ENCODE measurements at regions not wholly inside any gene's neighbourhood (a gene's known extent, or its start where the extent isn't known, plus 50 kb on each side); places are given as distances from the start of the nearest gene placed in this dataset.

DNA sequence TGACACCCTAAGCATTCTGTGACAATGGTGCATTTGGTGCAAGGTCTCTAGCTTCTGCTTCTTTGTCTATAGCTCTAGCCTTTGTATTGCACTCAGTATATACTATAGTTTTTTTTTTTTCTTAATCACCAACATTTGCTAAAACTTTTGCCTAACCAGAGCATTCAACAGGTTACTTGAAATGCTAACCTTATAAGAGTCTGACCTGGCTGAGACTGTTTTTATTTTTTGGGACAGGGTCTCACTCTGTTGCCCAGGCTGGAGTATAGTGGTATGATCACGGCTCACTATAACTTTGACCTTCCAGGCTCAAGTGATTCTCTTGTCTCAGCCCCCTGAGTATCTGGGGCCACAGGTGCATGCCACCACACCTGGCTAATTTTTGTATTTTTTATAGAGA, 92.4 kb downstream of the ZNF365 start:
- no peaks in the 10 kb centered on the region for H3K9me3 ChIP-seq (ENCODE audit: control insufficient read depth, low read length)
- intact Hi-C loops (cut with DNase I), result no loop called here
- H3K4me3 ChIP-seq (ENCODE audit: low read length), result no peak overlapping the region
- 95% methylated on average over 1 of the region's 1 CpG for WGBS
- H3K27me3 ChIP-seq (ENCODE audit: control insufficient read depth, insufficient read depth), result no peaks in the 10 kb centered on the region
- no peaks in the 10 kb centered on the region for H3K4me1 ChIP-seq (ENCODE audit: control insufficient read depth, insufficient read depth, low read length)
- ATAC-seq (no peak), DNase-seq (no peak)
- H3K27ac ChIP-seq (ENCODE audit: low read length), result no peak overlapping the region

GRCh38 chr10:62467527-62467926, 93.4 kb downstream of the ZNF365 start:
- Histone ChIP-seq H3K27ac (ENCODE audit: low read length) (no peak overlapping the region), H3K4me1 (ENCODE audit: control insufficient read depth, insufficient read depth, low read length) (no peaks in the 10 kb centered on the region), H3K27me3 (ENCODE audit: control insufficient read depth, insufficient read depth) (no peaks in the 10 kb centered on the region), H3K4me3 (ENCODE audit: low read length) (no peak overlapping the region), H3K9me3 (ENCODE audit: control insufficient read depth, low read length) (no peaks in the 10 kb centered on the region)
- WGBS, result 92% methylated on average over 2 of the region's 2 CpGs
- ATAC-seq (no peak), DNase-seq (no peak)
- intact Hi-C loops (cut with DNase I), result no loop called here

GRCh38 chr10:62471711-62472110, 97.5 kb downstream of the ZNF365 start:
- WGBS, result 69% methylated on average over 3 of the region's 3 CpGs
- H3K27me3 ChIP-seq (ENCODE audit: control insufficient read depth, insufficient read depth), result no peaks in the 10 kb centered on the region
- H3K4me3 ChIP-seq (ENCODE audit: low read length), result no peak overlapping the region
- DNase-seq (no peak), ATAC-seq (no peak)
- H3K9me3 ChIP-seq (ENCODE audit: control insufficient read depth, low read length), result no peaks in the 10 kb centered on the region
- H3K4me1 ChIP-seq (ENCODE audit: control insufficient read depth, insufficient read depth, low read length), result no peaks in the 10 kb centered on the region
- intact Hi-C loops (cut with DNase I), result no loop called here
- no peak overlapping the region for H3K27ac ChIP-seq (ENCODE audit: low read length)

DNA sequence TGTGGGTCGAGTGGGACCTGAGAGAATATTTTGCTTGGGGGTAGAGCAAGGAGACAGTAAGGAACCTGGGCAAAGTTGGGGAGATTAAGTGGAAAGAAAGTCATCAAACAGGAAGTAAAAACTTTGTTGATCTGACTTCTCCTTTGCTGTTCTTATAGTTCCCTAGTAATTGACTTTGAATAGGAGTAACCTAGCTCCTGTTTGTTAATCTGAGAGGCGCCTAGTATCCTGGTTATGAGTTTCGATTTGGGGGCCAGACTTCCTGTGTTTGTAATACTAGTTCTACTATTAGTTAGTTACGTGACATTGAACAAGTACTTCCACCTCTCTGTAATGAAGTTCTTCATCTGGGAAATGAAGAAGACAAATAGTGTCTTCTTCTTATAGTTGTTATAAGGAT, 99.1 kb downstream of the ZNF365 start:
- WGBS, result 78% methylated on average over 4 of the region's 4 CpGs
- intact Hi-C loops (cut with DNase I), result no loop called here
- ATAC-seq (no peak), DNase-seq (no peak)
- Histone ChIP-seq H3K9me3 (ENCODE audit: control insufficient read depth, low read length) (no peaks in the 10 kb centered on the region), H3K4me1 (ENCODE audit: control insufficient read depth, insufficient read depth, low read length) (no peaks in the 10 kb centered on the region), H3K27ac (ENCODE audit: low read length) (no peak overlapping the region), H3K4me3 (ENCODE audit: low read length) (no peak overlapping the region), H3K27me3 (ENCODE audit: control insufficient read depth, insufficient read depth) (no peaks in the 10 kb centered on the region)

DNA sequence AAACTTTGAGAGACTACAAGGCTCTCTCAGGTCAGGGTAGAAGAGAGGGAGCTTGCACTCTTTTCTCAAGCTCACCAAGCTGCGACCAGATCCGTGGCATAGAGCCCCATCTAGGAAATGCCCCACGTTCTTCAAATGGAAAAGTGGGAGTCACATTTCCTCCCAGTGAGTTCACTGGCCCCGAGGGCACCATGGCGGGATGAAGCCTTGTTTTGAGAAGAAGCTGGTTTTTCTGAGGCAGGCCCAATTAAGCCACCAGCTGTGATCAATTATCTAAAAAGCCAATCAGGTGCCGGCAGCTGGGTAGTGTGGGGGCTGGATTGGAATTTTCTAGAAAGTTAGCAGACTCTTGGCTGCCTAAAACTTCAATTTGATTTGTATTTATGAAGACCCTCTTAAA, 101.4 kb downstream of the ZNF365 start:
- Histone ChIP-seq H3K4me3 (ENCODE audit: low read length) (no peak overlapping the region), H3K27ac (ENCODE audit: low read length) (no peak overlapping the region), H3K9me3 (ENCODE audit: control insufficient read depth, low read length) (no peaks in the 10 kb centered on the region), H3K4me1 (ENCODE audit: control insufficient read depth, insufficient read depth, low read length) (no peaks in the 10 kb centered on the region), H3K27me3 (ENCODE audit: control insufficient read depth, insufficient read depth) (no peaks in the 10 kb centered on the region)
- ATAC-seq, result no peak
- WGBS, result 79% methylated on average over 6 of the region's 6 CpGs
- no peak for DNase-seq
- intact Hi-C loops (cut with DNase I), result no loop called here

GRCh38 chr10:62479523-62479922, 105.4 kb downstream of the ZNF365 start:
- Histone ChIP-seq H3K27ac (ENCODE audit: low read length) (no peak overlapping the region), H3K27me3 (ENCODE audit: control insufficient read depth, insufficient read depth) (no peaks in the 10 kb centered on the region), H3K4me1 (ENCODE audit: control insufficient read depth, insufficient read depth, low read length) (no peaks in the 10 kb centered on the region), H3K9me3 (ENCODE audit: control insufficient read depth, low read length) (no peaks in the 10 kb centered on the region), H3K4me3 (ENCODE audit: low read length) (no peak overlapping the region)
- peak in 1 of 2 donors; percentile 63 for ATAC-seq
- 62% methylated on average over 4 of the region's 4 CpGs for WGBS
- intact Hi-C loops (cut with DNase I), result no loop called here
- no peak for DNase-seq

DNA sequence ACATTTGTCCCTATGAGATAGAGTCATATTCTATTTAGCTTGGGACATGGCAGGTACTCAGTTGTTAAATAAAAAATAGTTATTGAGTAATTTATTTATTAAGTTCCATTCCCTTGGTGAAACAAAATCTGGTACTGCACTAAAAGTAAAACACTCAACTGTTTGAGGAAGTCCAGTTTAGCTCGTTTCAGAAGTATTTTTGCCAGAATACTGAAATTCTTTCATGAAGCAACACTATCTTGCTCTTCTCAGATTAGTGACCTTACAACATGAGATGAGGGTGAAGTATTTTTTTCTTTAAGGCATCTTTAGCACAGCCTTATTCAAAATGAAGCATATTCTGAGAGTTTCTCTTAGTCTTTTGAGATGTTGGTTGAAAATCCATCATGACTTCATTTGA, 106.0 kb downstream of the ZNF365 start:
- no peak for DNase-seq
- H3K4me3 ChIP-seq (ENCODE audit: low read length), result no peak overlapping the region
- ATAC-seq, result no peak
- WGBS, result 22% methylated on average over 1 of the region's 1 CpG
- no peak overlapping the region for H3K27ac ChIP-seq (ENCODE audit: low read length)
- intact Hi-C loops (cut with DNase I), result no loop called here
- no peaks in the 10 kb centered on the region for H3K9me3 ChIP-seq (ENCODE audit: control insufficient read depth, low read length)
- H3K4me1 ChIP-seq (ENCODE audit: control insufficient read depth, insufficient read depth, low read length), result no peaks in the 10 kb centered on the region
- no peaks in the 10 kb centered on the region for H3K27me3 ChIP-seq (ENCODE audit: control insufficient read depth, insufficient read depth)

DNA sequence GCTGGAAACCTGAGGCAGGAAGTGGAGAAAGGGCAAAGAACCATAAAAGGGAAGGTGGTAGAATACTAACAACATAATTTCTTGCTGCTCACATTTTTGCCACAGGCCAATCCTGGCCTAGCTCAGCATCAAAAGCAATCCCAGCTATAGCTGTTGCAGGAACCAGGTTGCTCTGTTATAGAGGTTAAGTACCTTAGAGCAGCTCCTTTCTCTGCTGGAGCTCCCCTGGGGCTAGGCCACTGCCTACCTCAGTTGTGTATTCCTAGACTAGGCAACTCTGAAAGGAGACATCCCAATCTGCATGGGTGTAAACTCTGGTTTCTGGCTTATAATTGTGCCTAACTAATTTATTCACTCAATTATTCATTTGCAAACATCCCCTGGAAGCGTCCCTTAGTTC, 108.4 kb downstream of the ZNF365 start:
- DNase-seq, result no peak
- 85% methylated on average over 1 of the region's 1 CpG for WGBS
- no peaks in the 10 kb centered on the region for H3K27me3 ChIP-seq (ENCODE audit: control insufficient read depth, insufficient read depth)
- H3K4me1 ChIP-seq (ENCODE audit: control insufficient read depth, insufficient read depth, low read length), result no peaks in the 10 kb centered on the region
- H3K9me3 ChIP-seq (ENCODE audit: control insufficient read depth, low read length), result no peaks in the 10 kb centered on the region
- intact Hi-C loops (cut with DNase I), result no loop called here
- H3K4me3 ChIP-seq (ENCODE audit: low read length), result no peak overlapping the region
- H3K27ac ChIP-seq (ENCODE audit: low read length), result no peak overlapping the region
- no peak for ATAC-seq

DNA sequence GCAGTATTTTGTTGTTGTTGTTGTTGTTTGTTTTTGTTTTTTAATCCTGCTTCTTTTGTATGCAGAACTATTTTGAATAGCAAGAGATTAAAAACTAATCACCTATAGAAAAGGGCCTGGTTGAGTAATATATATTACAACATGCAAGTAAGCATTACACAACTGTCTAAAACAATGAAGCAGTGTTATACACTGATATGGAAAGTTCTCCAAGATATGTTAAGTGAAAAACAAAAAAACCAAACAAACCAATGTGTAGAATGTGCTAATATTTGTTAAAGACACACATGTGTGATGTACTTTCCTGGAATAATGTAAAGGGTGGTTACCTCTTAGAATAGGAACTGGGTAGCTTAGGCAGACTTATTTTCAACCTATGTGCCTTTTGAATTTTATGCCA, 117.4 kb downstream of the ZNF365 start:
- DNase-seq, result no peak
- Histone ChIP-seq H3K4me3 (ENCODE audit: low read length) (no peak overlapping the region), H3K4me1 (ENCODE audit: control insufficient read depth, insufficient read depth, low read length) (peaks cover 2% of the 10 kb centered on the region), H3K27me3 (ENCODE audit: control insufficient read depth, insufficient read depth) (no peaks in the 10 kb centered on the region), H3K9me3 (ENCODE audit: control insufficient read depth, low read length) (no peaks in the 10 kb centered on the region), H3K27ac (ENCODE audit: low read length) (no peak overlapping the region)
- no peak for ATAC-seq
- intact Hi-C loops (cut with DNase I), result no loop called here

DNA sequence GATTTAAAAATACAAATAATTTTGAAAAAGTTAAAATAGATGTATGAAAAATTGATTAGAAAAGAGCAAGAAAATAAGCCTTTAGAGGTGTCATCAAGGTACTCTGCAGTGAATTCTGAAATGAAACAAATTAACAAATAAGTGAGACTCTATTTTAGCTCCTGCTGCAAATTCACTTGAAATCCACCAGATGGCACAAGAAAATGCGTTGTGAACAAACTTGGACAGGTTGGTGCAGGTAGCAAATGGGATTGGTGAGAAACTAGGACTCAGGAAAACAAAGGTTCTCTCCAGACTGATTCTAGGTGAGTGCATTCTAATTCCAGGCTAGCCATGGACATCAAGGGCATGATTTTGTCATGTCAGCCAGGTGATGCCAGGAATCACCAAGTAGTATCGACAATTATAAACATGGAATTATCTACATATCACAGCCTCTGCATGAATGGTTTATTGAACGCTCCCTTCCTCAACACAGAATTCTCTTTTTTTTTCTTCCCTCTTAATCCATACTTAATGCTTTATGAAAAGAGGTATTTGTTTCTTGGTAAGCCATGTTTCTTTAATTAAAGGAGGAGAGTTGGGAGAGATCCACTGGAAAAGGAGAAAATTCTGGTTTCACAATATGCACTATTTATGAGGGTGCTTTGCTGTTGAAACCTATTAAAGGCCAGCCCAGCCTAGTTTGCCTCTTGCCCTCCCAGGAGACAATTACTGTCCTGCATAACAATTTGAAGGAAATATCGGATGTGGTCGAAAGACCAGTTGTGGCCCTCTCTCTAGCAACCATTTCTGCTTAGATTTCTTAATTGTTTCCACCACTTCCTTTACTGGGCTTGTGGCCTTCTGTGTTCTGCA, 118.1 kb downstream of the ZNF365 start:
- no peak overlapping the region for H3K4me3 ChIP-seq (ENCODE audit: low read length)
- peak; percentile 51 to 59 for ATAC-seq
- H3K9me3 ChIP-seq (ENCODE audit: control insufficient read depth, low read length), result no peaks in the 10 kb centered on the region
- no peak for DNase-seq
- intact Hi-C loops (cut with DNase I), result no loop called here
- no peaks in the 10 kb centered on the region for H3K27me3 ChIP-seq (ENCODE audit: control insufficient read depth, insufficient read depth)
- no peak overlapping the region for H3K27ac ChIP-seq (ENCODE audit: low read length)
- H3K4me1 ChIP-seq (ENCODE audit: control insufficient read depth, insufficient read depth, low read length), result peaks cover 2% of the 10 kb centered on the region
- 48% methylated on average over 5 of the region's 5 CpGs for WGBS

- DNase-seq (no peak), ATAC-seq (no peak)
- Histone ChIP-seq H3K27me3 (ENCODE audit: control insufficient read depth, insufficient read depth) (no peaks in the 10 kb centered on the region), H3K27ac (ENCODE audit: low read length) (no peak overlapping the region), H3K4me3 (ENCODE audit: low read length) (no peak overlapping the region), H3K4me1 (ENCODE audit: control insufficient read depth, insufficient read depth, low read length) (peaks cover 2% of the 10 kb centered on the region), H3K9me3 (ENCODE audit: control insufficient read depth, low read length) (no peaks in the 10 kb centered on the region)
- intact Hi-C loops (cut with DNase I), result no loop called here
- 83% methylated on average over 3 of the region's 3 CpGs for WGBS
Observed at GRCh38 chr10:62492870-62493180, 118.7 kb downstream of the ZNF365 start.

DNA sequence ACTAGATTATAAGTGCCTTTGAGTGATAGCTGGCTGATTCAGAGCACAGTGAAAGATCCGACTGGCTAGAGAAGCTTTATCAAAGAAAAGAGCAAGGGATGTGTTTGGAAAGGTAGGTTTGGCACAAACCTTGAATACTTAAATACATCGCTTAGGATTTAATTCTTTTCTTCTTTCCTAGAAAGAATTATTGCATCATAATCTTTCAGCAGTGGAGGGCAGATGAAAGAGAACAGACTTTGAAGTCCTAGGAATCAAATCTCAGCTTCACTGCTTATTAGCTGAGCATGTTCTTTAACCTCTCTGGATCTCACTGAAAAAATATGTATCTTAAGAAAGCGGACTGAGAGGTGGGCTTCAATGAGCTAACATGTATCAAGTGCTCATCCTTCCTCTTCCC, 122.8 kb downstream of the ZNF365 start:
- ATAC-seq (no peak), DNase-seq (no peak)
- Histone ChIP-seq H3K27me3 (ENCODE audit: control insufficient read depth, insufficient read depth) (no peaks in the 10 kb centered on the region), H3K9me3 (ENCODE audit: control insufficient read depth, low read length) (no peaks in the 10 kb centered on the region), H3K4me3 (ENCODE audit: low read length) (no peak overlapping the region), H3K4me1 (ENCODE audit: control insufficient read depth, insufficient read depth, low read length) (peaks cover 2% of the 10 kb centered on the region), H3K27ac (ENCODE audit: low read length) (no peak overlapping the region)
- 76% methylated on average over 3 of the region's 3 CpGs for WGBS
- intact Hi-C loops (cut with DNase I), result no loop called here

Data from right cardiac atrium (tissue), 5 donors.